NOMO-1 treated with dmso at 0.1 percent for 144 hours (cell line): ENCODE measurements at regions not wholly inside any gene's neighbourhood (a gene's known extent, or its start where the extent isn't known, plus 50 kb on each side); places are given as distances from the start of the nearest gene placed in this dataset.
"Not testable (repeated sequence)": the region's sequence is repeated elsewhere in the genome, so short reads cannot be mapped to it uniquely, and the experiment has no call there.

Experiments
- DNase-seq: peaks from one replicate; lab custom pipeline; 2025; ENCODE audit not compliant: unreplicated experiment; lab: John Stamatoyannopoulos, UW

- DNase-seq, result no peak
Measured at GRCh38 chr17:71724339-71724738, 396.5 kb upstream of the SOX9 start.

DNA sequence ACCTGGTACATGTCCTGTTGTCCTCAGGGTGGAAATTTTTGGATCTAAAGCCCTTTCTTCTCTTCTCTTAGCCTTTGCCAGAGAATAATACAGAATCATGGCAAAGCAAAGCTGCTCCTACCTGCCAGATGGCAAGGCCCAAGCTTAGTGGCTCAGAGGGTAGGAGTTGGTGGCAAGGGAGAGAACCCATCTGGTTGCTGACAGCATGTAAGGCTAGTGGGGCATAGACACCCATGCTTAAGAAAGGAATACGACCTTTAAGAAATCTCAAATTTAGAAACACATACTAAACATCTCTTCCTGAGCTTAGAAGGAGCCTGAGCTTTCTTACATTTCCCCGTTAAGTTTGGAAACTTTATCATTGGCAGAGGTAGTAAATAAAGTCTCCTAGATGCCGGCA lies 395.0 kb upstream of the SOX9 start:
- no peak for DNase-seq

DNA sequence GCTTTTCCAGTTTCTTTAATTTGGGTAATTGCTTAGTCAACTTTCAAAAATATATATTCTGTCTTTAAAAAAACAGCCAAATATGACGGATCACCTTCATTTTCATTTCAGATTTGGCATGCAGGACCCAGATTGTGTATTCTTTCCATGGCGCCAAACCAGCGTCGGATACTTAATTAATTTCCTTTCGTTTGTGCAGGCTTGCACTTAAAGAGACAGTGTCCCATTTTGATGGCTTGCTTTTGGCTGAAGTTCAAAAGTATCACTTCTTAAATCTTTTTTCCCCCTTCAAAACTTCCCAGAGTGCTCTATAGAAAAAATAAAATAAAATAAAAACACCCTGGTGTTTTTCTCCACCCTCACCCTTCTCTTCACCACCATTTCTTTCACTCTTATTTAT lies 394.5 kb upstream of the SOX9 start:
- no peak for DNase-seq

GRCh38 chr17:71727292-71727691 lies 393.5 kb upstream of the SOX9 start:
- DNase-seq, result no peak

- no peak for DNase-seq
Measured at GRCh38 chr17:71727723-71728122, 393.1 kb upstream of the SOX9 start.

- DNase-seq, result no peak
Measured at GRCh38 chr17:71730871-71731270, 389.9 kb upstream of the SOX9 start.

GRCh38 chr17:71735893-71736292 lies 384.9 kb upstream of the SOX9 start:
- no peak for DNase-seq

DNA sequence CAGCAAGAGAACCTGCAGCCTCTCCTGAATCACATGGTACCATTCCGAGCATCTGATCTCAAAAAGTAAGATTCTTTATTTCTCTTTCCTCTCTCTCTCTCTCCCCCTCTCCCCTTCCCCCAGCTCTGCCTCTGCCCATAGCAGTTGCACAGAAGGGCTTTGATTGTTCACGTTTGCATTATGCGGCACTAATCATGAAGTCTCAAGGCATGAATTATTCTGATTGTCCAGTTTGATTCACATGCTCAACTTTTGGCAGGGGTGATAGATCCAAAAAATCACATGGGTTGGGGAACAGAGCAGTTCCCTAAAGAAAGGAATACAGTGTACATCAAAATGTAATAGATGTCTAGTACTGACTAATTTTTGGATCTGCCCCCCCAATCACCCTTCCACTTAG lies 380.0 kb upstream of the SOX9 start:
- no peak for DNase-seq

GRCh38 chr17:71741836-71742235 lies 379.0 kb upstream of the SOX9 start:
- no peak for DNase-seq

GRCh38 chr17:71748872-71749271 lies 371.9 kb upstream of the SOX9 start:
- DNase-seq, result no peak

- no peak for DNase-seq
Measured at GRCh38 chr17:71753070-71753469, 367.8 kb upstream of the SOX9 start.

- no peak for DNase-seq
Measured at GRCh38 chr17:71757156-71757555, 363.7 kb upstream of the SOX9 start.

GRCh38 chr17:71757956-71758355 lies 362.9 kb upstream of the SOX9 start:
- no peak for DNase-seq

- no peak for DNase-seq
Measured at GRCh38 chr17:71759422-71760060, 361.3 kb upstream of the SOX9 start.

DNA sequence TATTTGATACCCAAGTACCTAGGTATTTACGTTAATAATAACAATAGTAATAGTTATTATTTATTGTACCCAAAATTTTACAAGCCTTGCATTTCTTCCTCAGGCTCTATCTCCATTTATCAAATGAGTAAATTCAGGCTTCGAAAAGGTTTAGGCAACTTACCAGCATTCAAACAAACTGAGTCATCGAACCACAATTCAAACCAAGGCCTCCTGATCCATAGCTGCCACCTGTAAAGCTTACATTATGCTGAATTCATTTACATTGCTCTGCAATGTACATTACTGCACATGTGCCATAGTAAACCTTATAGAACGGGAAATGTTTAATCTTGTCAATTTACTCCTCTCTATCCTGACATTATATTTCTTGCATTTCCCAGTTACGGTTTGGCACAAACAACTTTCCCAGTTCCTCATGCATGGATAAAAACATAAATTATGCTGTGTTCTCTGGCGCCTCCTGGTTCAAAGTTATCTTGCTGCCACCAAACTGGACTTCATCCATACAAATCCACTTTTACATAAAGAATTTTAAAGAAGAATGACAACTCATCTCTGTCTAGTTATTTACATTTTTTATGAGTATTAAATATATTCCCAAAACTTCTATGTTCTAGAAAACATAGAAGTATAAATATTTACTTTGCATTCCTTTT lies 360.6 kb upstream of the SOX9 start:
- DNase-seq, result no peak

- DNase-seq, result no peak
Measured at GRCh38 chr17:71762526-71762925, 358.3 kb upstream of the SOX9 start.

GRCh38 chr17:71764505-71764904 lies 356.3 kb upstream of the SOX9 start:
- no peak for DNase-seq

DNA sequence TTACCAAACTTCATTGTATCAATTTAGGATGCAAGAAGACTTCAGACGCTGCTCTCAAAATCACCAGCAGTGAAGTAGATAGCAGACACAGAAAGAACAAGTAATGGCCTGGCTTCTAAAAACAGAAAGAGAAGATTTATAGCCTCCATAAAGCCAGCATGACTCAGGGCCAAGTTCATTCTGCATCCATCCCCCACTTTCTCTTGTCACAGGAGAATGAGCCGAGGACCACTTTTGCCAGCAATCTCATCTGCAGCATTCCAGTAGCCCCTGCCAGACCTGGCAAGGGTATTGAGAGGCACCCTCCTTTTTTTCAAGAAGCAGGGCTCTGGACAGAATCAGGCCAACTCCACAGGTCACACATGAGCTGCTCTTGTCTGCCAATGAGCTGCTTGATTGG lies 355.4 kb upstream of the SOX9 start:
- DNase-seq, result no peak

- no peak for DNase-seq
Measured at GRCh38 chr17:71769850-71770249, 351.0 kb upstream of the SOX9 start.

DNA sequence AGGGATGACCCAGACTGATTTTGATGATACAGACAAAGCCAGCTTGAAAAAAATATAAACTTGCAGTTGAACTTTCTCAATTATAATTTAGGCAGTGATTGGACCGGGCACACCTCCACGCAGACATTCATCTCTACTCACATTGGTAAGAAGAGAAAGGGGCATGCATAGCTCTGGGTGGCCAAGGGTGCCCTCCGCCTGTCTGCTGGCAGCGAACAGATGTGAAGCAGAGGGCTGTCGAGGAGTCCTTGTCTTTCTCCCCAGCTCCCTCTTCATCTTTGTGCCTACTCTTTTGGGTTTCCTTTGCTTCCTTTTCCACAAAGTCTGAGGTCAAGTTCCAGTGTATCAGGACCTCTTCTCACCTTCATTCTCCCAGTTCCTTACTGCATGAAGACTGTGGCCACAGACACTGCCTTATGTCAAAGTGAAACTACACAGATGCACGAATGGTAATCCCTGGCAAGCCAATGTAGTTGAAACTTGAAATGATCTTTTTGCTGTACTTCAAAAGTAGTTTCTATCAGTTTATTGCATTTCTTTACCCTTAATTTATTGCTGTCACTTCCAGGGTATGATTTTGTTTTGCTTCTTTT lies 343.7 kb upstream of the SOX9 start:
- DNase-seq, result no peak

- no peak for DNase-seq
Measured at GRCh38 chr17:71779482-71779881, 341.3 kb upstream of the SOX9 start.

DNA sequence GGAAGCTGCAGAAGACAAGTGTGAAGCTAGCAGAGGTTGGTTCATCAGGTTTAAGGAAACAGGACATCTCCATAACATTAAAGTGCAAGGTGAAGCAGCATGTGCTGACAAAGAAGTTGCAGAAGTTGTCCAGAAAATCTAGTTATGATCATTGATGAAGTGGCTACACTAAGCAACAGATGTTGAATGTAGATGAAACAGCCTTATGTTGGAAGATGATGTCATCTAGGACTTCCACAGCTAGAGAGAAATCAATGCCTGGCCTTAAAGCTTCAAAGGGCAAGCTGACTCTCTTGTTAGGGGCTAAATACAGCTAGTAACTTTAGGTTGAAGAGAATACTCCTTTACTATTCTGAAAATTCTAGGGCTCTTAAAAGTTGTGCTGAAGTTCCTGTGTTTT lies 340.2 kb upstream of the SOX9 start:
- no peak for DNase-seq

DNA sequence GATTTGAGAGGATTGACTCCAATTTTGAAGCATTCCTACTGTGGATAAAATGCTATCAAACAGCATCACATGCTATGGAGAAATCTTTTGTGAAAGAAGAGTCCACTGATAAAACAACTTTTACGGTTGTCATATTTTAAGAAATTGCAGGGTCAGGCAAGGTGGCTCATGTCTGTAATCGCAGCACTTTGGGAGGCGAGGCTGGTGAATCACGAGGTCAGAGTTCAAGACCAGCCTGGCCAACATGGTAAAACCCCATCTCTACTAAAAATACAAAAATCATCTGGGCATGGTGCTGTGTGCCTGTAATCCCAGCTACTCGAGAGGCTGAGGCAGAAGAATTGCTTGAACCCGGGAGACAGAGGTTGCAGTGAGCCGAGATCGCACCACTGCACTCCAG lies 338.8 kb upstream of the SOX9 start:
- DNase-seq, result not testable (repeated sequence)
